ENCODE measurements at regions not wholly inside any gene's neighbourhood (a gene's known extent, or its start where the extent isn't known, plus 50 kb on each side); places are given as distances from the start of the nearest gene placed in this dataset.
A peak's percentile ranks its signal among the peaks of the same experiment; 100 is the strongest.

GRCh38 chr13:106799781-106800335 lies 231.9 kb upstream of the ARGLU1 start:
- no peak for TF ChIP-seq EP300 (IDR thresholded peaks at IDR 0.05)
- TF ChIP-seq, protein P1, sequence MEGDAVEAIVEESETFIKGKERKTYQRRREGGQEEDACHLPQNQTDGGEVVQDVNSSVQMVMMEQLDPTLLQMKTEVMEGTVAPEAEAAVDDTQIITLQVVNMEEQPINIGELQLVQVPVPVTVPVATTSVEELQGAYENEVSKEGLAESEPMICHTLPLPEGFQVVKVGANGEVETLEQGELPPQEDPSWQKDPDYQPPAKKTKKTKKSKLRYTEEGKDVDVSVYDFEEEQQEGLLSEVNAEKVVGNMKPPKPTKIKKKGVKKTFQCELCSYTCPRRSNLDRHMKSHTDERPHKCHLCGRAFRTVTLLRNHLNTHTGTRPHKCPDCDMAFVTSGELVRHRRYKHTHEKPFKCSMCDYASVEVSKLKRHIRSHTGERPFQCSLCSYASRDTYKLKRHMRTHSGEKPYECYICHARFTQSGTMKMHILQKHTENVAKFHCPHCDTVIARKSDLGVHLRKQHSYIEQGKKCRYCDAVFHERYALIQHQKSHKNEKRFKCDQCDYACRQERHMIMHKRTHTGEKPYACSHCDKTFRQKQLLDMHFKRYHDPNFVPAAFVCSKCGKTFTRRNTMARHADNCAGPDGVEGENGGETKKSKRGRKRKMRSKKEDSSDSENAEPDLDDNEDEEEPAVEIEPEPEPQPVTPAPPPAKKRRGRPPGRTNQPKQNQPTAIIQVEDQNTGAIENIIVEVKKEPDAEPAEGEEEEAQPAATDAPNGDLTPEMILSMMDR (IDR thresholded peaks at IDR 0.05), result no peak
- TF ChIP-seq POLR2A (IDR thresholded peaks at IDR 0.05), result no peak
- no peak for TF ChIP-seq POLR2AphosphoS5 (IDR thresholded peaks at IDR 0.05)
- no peak overlapping the region for H3K27ac ChIP-seq
- intact Hi-C loops (cut with DNase I; ENCODE audit: low total_unique reads), result no loop called here
- no peaks in the 10 kb centered on the region for H3K27me3 ChIP-seq
- 74 to 80% (median 78%) methylated on average over 10 of the region's 10 CpGs for WGBS, 5 donors
- H3K9me3 ChIP-seq, result no peaks in the 10 kb centered on the region
- H3K4me3 ChIP-seq, result no peak overlapping the region
- DNase-seq, result no peak
- peaks cover 0 to 6% (median 0%) of the 10 kb centered on the region in 4 donors for H3K4me1 ChIP-seq
- H3K36me3 ChIP-seq, result no peaks in the 10 kb centered on the region

DNA sequence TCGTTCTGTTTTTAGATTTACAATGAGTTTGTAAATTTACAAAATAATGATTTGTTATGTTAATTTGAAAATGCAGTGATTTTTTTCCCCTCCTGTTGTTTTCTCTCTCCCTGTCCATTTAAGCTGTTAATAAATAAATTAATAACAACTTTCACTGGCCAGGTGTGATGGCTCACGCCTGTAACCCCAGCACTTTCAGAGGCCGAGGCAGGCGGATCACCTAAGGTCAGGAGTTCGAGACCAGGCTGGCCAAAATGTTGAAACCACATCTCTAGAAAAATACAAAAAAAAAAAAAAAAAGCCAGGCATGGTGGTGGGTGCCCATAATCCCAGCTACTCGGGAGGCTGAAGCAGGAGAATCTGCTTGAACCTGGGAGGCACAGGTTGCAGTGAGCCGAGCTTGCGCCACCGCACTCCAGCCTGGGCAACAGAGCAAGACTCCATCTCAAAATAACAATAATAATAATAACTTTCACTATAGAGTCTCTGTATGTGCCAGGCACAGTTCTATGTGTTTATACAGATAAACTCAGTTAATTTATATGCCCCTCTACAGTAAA lies 229.2 kb upstream of the ARGLU1 start:
- no peaks in the 10 kb centered on the region for H3K27me3 ChIP-seq
- H3K4me3 ChIP-seq, result no peak overlapping the region
- no peaks in the 10 kb centered on the region for H3K9me3 ChIP-seq
- intact Hi-C loops (cut with DNase I; ENCODE audit: low total_unique reads), result no loop called here
- no peak overlapping the region for H3K27ac ChIP-seq
- no peaks in the 10 kb centered on the region for H3K36me3 ChIP-seq
- WGBS, 5 donors, result 89 to 93% (median 92%) methylated on average over 9 of the region's 9 CpGs
- H3K4me1 ChIP-seq, result peaks cover 0 to 6% (median 0%) of the 10 kb centered on the region in 4 donors
- DNase-seq, result no peak
- TF ChIP-seq POLR2A (IDR thresholded peaks at IDR 0.05) (no peak), EP300 (IDR thresholded peaks at IDR 0.05) (no peak), POLR2AphosphoS5 (IDR thresholded peaks at IDR 0.05) (no peak)
- TF ChIP-seq, protein P1 (IDR thresholded peaks at IDR 0.05), result no peak

GRCh38 chr13:106796280-106797047 lies 228.5 kb upstream of the ARGLU1 start:
- WGBS, 5 donors, result 33 to 43% (median 36%) methylated on average over 16 of the region's 16 CpGs
- no peak for TF ChIP-seq POLR2A (IDR thresholded peaks at IDR 0.05)
- TF ChIP-seq POLR2AphosphoS5 (IDR thresholded peaks at IDR 0.05), result no peak
- TF ChIP-seq, protein P1 (IDR thresholded peaks at IDR 0.05), result no peak
- Histone ChIP-seq H3K4me3 (peak overlapping the region; percentile 4 to 39 (median 25)), H3K4me1 (peaks cover 0 to 6% (median 0%) of the 10 kb centered on the region in 4 donors), H3K36me3 (no peaks in the 10 kb centered on the region), H3K9me3 (no peaks in the 10 kb centered on the region), H3K27me3 (no peaks in the 10 kb centered on the region), H3K27ac (no peak overlapping the region)
- intact Hi-C loops (cut with DNase I; ENCODE audit: low total_unique reads), result no loop called here
- peak in 1 of 2 donors; percentile 19 for DNase-seq

DNA sequence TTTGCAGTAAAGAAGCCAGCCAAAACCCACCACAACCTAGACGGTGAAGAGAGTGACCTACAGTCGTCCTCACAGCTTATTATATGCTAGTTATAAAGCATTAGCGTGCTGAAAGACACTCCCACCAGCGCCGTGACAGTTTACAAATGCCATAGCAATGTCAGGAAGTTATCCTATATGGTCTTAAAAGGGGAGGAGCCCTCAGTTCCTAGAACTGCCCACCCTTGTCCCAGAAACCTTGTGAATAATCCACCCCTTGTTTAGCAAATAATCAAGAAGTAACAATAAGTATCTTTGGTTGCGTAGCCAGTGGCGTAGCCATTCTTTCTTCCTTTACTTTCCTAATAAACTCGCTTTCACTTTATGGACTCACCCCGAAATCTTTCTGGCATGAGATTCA lies 227.9 kb upstream of the ARGLU1 start:
- intact Hi-C loops (cut with DNase I; ENCODE audit: low total_unique reads), result no loop called here
- H3K27me3 ChIP-seq, result no peaks in the 10 kb centered on the region
- peaks cover 0 to 6% (median 0%) of the 10 kb centered on the region in 4 donors for H3K4me1 ChIP-seq
- WGBS, 5 donors, result 32 to 55% (median 47%) methylated on average over 9 of the region's 9 CpGs
- H3K9me3 ChIP-seq, result no peaks in the 10 kb centered on the region
- no peak overlapping the region for H3K27ac ChIP-seq
- DNase-seq, result peak in 1 of 2 donors; percentile 47
- TF ChIP-seq POLR2AphosphoS5 (IDR thresholded peaks at IDR 0.05) (no peak), POLR2A (IDR thresholded peaks at IDR 0.05) (no peak), EP300 (IDR thresholded peaks at IDR 0.05) (no peak)
- TF ChIP-seq, protein P1 (IDR thresholded peaks at IDR 0.05), result no peak
- no peaks in the 10 kb centered on the region for H3K36me3 ChIP-seq
- peak overlapping the region; percentile 4 to 39 (median 25) for H3K4me3 ChIP-seq
